Neural cell (in vitro differentiated cells): ENCODE measurements at regions not wholly inside any gene's neighbourhood (a gene's known extent, or its start where the extent isn't known, plus 50 kb on each side); places are given as distances from the start of the nearest gene placed in this dataset.

Experiments
- H2AFZ ChIP-seq: fragments of 200-600, 300-800 bp; sonication (generic), shearing (Covaris generic); 2 replicates; pipeline ENCODE4 v1.6.0; 2014; ENCODE audit warnings: low read depth, mild to moderate bottlenecking, antibody characterized with exemption, low read length, moderate library complexity
- H3F3A ChIP-seq: fragments of 200-600 bp; shearing (Covaris generic); 2 replicates; pipeline ENCODE4 v1.6.1; 2016; ENCODE audit warnings: mild to moderate bottlenecking, moderate library complexity, mixed read lengths, antibody characterized with exemption, low read length; ENCODE audit not compliant: insufficient read depth, poor library complexity, severe bottlenecking
- H3K27ac ChIP-seq: fragments of 200-600, 300-800 bp; sonication (generic), shearing (Covaris generic); 2 replicates; pipeline ENCODE4 v1.5.1; 2014; ENCODE audit warnings: mild to moderate bottlenecking, low read length, moderate library complexity
- H3K27me3 ChIP-seq: fragments of 300-800, 200-600 bp; sonication (generic), shearing (Covaris generic); 2 replicates; pipeline ENCODE4 v1.6.0; 2014; ENCODE audit warnings: mild to moderate bottlenecking, low read depth, low read length, moderate library complexity; ENCODE audit not compliant: insufficient read depth
- H3K36me3 ChIP-seq: fragments of 300-800, 200-600 bp; sonication (generic), shearing (Covaris generic); 2 replicates; pipeline ENCODE4 v1.5.1; 2014; ENCODE audit warnings: mild to moderate bottlenecking, antibody characterized with exemption, low read length, moderate library complexity; ENCODE audit not compliant: insufficient read depth
- H3K4me2 ChIP-seq: fragments of 300-800, 200-600 bp; sonication (generic), shearing (Covaris generic); 2 replicates; pipeline ENCODE4 v1.6.0; 2014; ENCODE audit warnings: mild to moderate bottlenecking, low read length
- H3K4me3 ChIP-seq: fragments of 300-800, 200-600 bp; sonication (generic), shearing (Covaris generic); 2 replicates; pipeline ENCODE4 v1.5.1; 2014; ENCODE audit warnings: mild to moderate bottlenecking, low read length, moderate library complexity
- H3K79me2 ChIP-seq: fragments of 200-600 bp; shearing (Covaris generic); replicated peaks from 2 replicates; pipeline ENCODE4 v1.6.0; 2014; ENCODE audit warnings: mild to moderate bottlenecking, low read length, moderate library complexity; ENCODE audit not compliant: insufficient read depth
- H3K9ac ChIP-seq: fragments of 300-800, 200-600 bp; sonication (generic), shearing (Covaris generic); 2 replicates; pipeline ENCODE4 v1.6.1; 2016; ENCODE audit warnings: mild to moderate bottlenecking, low read length, mixed read lengths
- H3K9me2 ChIP-seq: fragments of 200-600 bp; shearing (Covaris generic); 2 replicates; pipeline ENCODE4 v1.6.1; 2016; ENCODE audit warnings: mild to moderate bottlenecking, low read length, mixed read lengths; ENCODE audit not compliant: insufficient read depth
- H3K9me3 ChIP-seq: fragments of 200-600, 300-800 bp; sonication (generic), shearing (Covaris generic); 2 replicates; pipeline ENCODE4 v1.6.1; 2016; ENCODE audit warnings: mild to moderate bottlenecking, mixed run types, low read length, moderate library complexity, mixed read lengths
- H4K20me1 ChIP-seq: fragments of 200-600 bp; shearing (Covaris generic); 2 replicates; pipeline ENCODE4 v1.6.1; 2016; ENCODE audit warnings: mild to moderate bottlenecking, mixed run types; ENCODE audit not compliant: insufficient read depth
- CTCF ChIP-seq: fragments of 450-650 bp; IDR thresholded peaks from 2 replicates; pipeline ENCODE4 v1.5.1; 2014; ENCODE audit warnings: antibody characterized with exemption, mild to moderate bottlenecking, moderate library complexity; ENCODE audit not compliant: poor library complexity, severe bottlenecking
- EP300 ChIP-seq: fragments of 450-650 bp; conservative IDR thresholded peaks from 2 replicates; pipeline ENCODE4 v1.6.1; 2014; ENCODE audit warnings: antibody characterized with exemption, mild to moderate bottlenecking, moderate library complexity; ENCODE audit not compliant: poor library complexity, severe bottlenecking
- EZH2 ChIP-seq: fragments of 200-600, 300-800 bp; shearing (Covaris generic), sonication (generic); IDR thresholded peaks from 2 replicates; pipeline ENCODE4 v1.6.1; 2014; ENCODE audit warnings: antibody characterized with exemption, low read length, borderline replicate concordance, mild to moderate bottlenecking; ENCODE audit not compliant: insufficient read depth, poor library complexity, severe bottlenecking
- MXI1 ChIP-seq: fragments of 450-650 bp; conservative IDR thresholded peaks from 2 replicates; pipeline ENCODE4 v1.6.1; 2014; ENCODE audit warnings: antibody characterized with exemption, mild to moderate bottlenecking; ENCODE audit not compliant: poor library complexity, severe bottlenecking
- POLR2AphosphoS5 ChIP-seq: IDR thresholded peaks from 2 replicates; pipeline ENCODE4 v1.6.1; 2012
- RAD21 ChIP-seq: fragments of 450-650 bp; conservative IDR thresholded peaks from 2 replicates; pipeline ENCODE4 v1.6.1; 2014; ENCODE audit warnings: antibody characterized with exemption, mild to moderate bottlenecking, moderate library complexity
- REST ChIP-seq: IDR thresholded peaks from 2 replicates; pipeline ENCODE4 v1.6.1; 2012; ENCODE audit warnings: borderline replicate concordance
- SMC3 ChIP-seq: fragments of 450-650 bp; conservative IDR thresholded peaks from 2 replicates; pipeline ENCODE4 v1.6.1; 2014; ENCODE audit warnings: antibody characterized with exemption, mild to moderate bottlenecking, moderate library complexity; ENCODE audit not compliant: poor library complexity
- TAF1 ChIP-seq: IDR thresholded peaks from 2 replicates; pipeline ENCODE4 v1.6.1; 2012; ENCODE audit warnings: low read depth

- Histone ChIP-seq H3K27ac (no peak overlapping the region), H4K20me1 (no peaks in the 10 kb centered on the region), H3K4me2 (no peak overlapping the region), H3K27me3 (no peaks in the 10 kb centered on the region), H3F3A (no peaks in the 10 kb centered on the region), H3K36me3 (no peaks in the 10 kb centered on the region), H3K9me3 (no peaks in the 10 kb centered on the region), H3K9ac (no peak overlapping the region), H3K4me3 (no peak overlapping the region), H3K9me2 (no peaks in the 10 kb centered on the region), H2AFZ (no peak overlapping the region), H3K79me2 (no peaks in the 10 kb centered on the region)
- TF ChIP-seq POLR2AphosphoS5: no peak
Measured at GRCh38 chr18:41060967-41061366, 894.1 kb upstream of the PIK3C3 start.

- H3K36me3 ChIP-seq: no peaks in the 10 kb centered on the region
- no peaks in the 10 kb centered on the region for H3K9me3 ChIP-seq
- H4K20me1 ChIP-seq: no peaks in the 10 kb centered on the region
- no peak overlapping the region for H3K9ac ChIP-seq
- no peak overlapping the region for H3K4me2 ChIP-seq
- H2AFZ ChIP-seq: no peak overlapping the region
- no peaks in the 10 kb centered on the region for H3K27me3 ChIP-seq
- TF ChIP-seq REST (peak; percentile 99), POLR2AphosphoS5 (peak; percentile 73), EP300 (peak; percentile 87), SMC3 (no peak), TAF1 (no peak), EZH2 (no peak)
- H3F3A ChIP-seq: no peaks in the 10 kb centered on the region
- peak overlapping the region; percentile 61 for H3K27ac ChIP-seq
- H3K4me3 ChIP-seq: no peak overlapping the region
- H3K9me2 ChIP-seq: no peaks in the 10 kb centered on the region
- no peaks in the 10 kb centered on the region for H3K79me2 ChIP-seq
Measured at GRCh38 chr18:41059126-41059415, 896.0 kb upstream of the PIK3C3 start.

GRCh38 chr18:41058351-41059125 lies 896.5 kb upstream of the PIK3C3 start:
- Histone ChIP-seq H3K36me3 (no peaks in the 10 kb centered on the region), H3K9me2 (no peaks in the 10 kb centered on the region), H3K27ac (peak overlapping the region; percentile 61), H2AFZ (no peak overlapping the region), H3F3A (no peaks in the 10 kb centered on the region), H3K9ac (no peak overlapping the region), H3K27me3 (no peaks in the 10 kb centered on the region), H3K79me2 (no peaks in the 10 kb centered on the region), H3K4me3 (no peak overlapping the region), H3K4me2 (peak overlapping the region; percentile 26), H3K9me3 (no peaks in the 10 kb centered on the region), H4K20me1 (no peaks in the 10 kb centered on the region)
- TF ChIP-seq CTCF (no peak), REST (no peak), TAF1 (no peak), EP300 (no peak), EZH2 (no peak), RAD21 (no peak), SMC3 (no peak), POLR2AphosphoS5 (no peak), MXI1 (no peak)
